HEK293 (cell line): ENCODE measurements at regions not wholly inside any gene's neighbourhood (a gene's known extent, or its start where the extent isn't known, plus 50 kb on each side); places are given as distances from the start of the nearest gene placed in this dataset.

Experiments used
- CTCF ChIA-PET: fragments of 350-600 bp; formaldehyde crosslinking; extraction: SDS; loops from one replicate; lab custom pipeline; 2021; ENCODE audit warnings: antibody characterized with exemption; lab: Yijun Ruan, JAX
- POLR2A ChIA-PET: fragments of 300-600 bp; formaldehyde crosslinking; extraction: SDS; loops from one replicate; lab custom pipeline; 2020; ENCODE audit warnings: antibody characterized with exemption, inconsistent platforms; lab: Yijun Ruan, JAX
- H3K27ac ChIP-seq: fragments of 200-500 bp; sonication (Bioruptor generic); 2 replicates; pipeline ENCODE4 v1.5.1; 2014; ENCODE audit warnings: low read depth, low read length, control low read depth, inconsistent platforms; ENCODE audit errors: extremely low read depth
- H3K36me3 ChIP-seq, 2 experiments: fragments of 200-500 bp in 1 of 2; sonication (Bioruptor generic) in 1 of 2; 1 replicate in 1 of 2; 2 replicates in 1 of 2; pipeline ENCODE4 v1.5.1; 2014 to 2017; ENCODE audit warnings: inconsistent platforms in 2 of 2, low read length in 2 of 2; ENCODE audit not compliant: control insufficient read depth in 2 of 2, insufficient read depth in 1 of 2
- H3K4me1 ChIP-seq: fragments of 200-500 bp; sonication (Bioruptor generic); 2 replicates; pipeline ENCODE4 v1.5.1; 2014; ENCODE audit warnings: mild to moderate bottlenecking, low read length, inconsistent platforms; ENCODE audit not compliant: control insufficient read depth, insufficient read depth
- H3K4me3 ChIP-seq: 2 replicates; pipeline ENCODE4 v1.5.1; 2011; ENCODE audit warnings: low read depth, mild to moderate bottlenecking, control low read depth, low read length, moderate library complexity
- H3K9me3 ChIP-seq: fragments of 200-500 bp; sonication (Bioruptor generic); 2 replicates; pipeline ENCODE4 v1.5.1; 2014; ENCODE audit warnings: low read depth, low read length, inconsistent platforms; ENCODE audit not compliant: control insufficient read depth, insufficient read depth
- GLIS2 ChIP-seq: fragments of 450-650 bp; formaldehyde crosslinking; IDR thresholded peaks from 2 replicates; pipeline ENCODE4 v1.5.1; 2016; ENCODE audit warnings: missing biosample characterization, missing genetic modification characterization
- KLF10 ChIP-seq: fragments of 450-650 bp; IDR thresholded peaks from 2 replicates; pipeline ENCODE4 v1.5.1; 2018; ENCODE audit warnings: missing biosample characterization, mild to moderate bottlenecking, missing genetic modification characterization
- PATZ1 ChIP-seq: fragments of 450-650 bp; formaldehyde crosslinking; IDR thresholded peaks from 2 replicates; pipeline ENCODE4 v1.5.1; 2016; ENCODE audit warnings: missing biosample characterization, missing genetic modification characterization
- PRDM4 ChIP-seq: fragments of 450-650 bp; formaldehyde crosslinking; IDR thresholded peaks from 2 replicates; pipeline ENCODE4 v1.5.1; 2017; ENCODE audit warnings: missing biosample characterization, missing genetic modification characterization
- SCRT2 ChIP-seq: fragments of 450-650 bp; formaldehyde crosslinking; IDR thresholded peaks from 2 replicates; pipeline ENCODE4 v1.5.1; 2016; ENCODE audit warnings: missing biosample characterization, missing genetic modification characterization
- SP2 ChIP-seq: fragments of 450-650 bp; formaldehyde crosslinking; IDR thresholded peaks from 2 replicates; pipeline ENCODE4 v1.5.1; 2016; ENCODE audit warnings: missing biosample characterization, missing genetic modification characterization
- TRIM28 ChIP-seq: IDR thresholded peaks from 2 replicates; pipeline ENCODE4 v1.6.1; 2011; ENCODE audit warnings: low read length, control low read depth, borderline replicate concordance
- YY2 ChIP-seq: fragments of 450-650 bp; formaldehyde crosslinking; IDR thresholded peaks from 2 replicates; pipeline ENCODE4 v1.5.1; 2016; ENCODE audit warnings: missing biosample characterization, missing genetic modification characterization
- ZBTB1 ChIP-seq: fragments of 450-650 bp; formaldehyde crosslinking; IDR thresholded peaks from 2 replicates; pipeline ENCODE4 v1.5.1; 2016; ENCODE audit warnings: missing biosample characterization, missing genetic modification characterization
- ZBTB7A ChIP-seq: fragments of 450-650 bp; formaldehyde crosslinking; IDR thresholded peaks from 2 replicates; pipeline ENCODE4 v1.5.1; 2016; ENCODE audit warnings: low read depth, missing biosample characterization, missing genetic modification characterization
- ZNF19 ChIP-seq: fragments of 450-650 bp; formaldehyde crosslinking; IDR thresholded peaks from 2 replicates; pipeline ENCODE4; 2016; ENCODE audit warnings: missing biosample characterization, missing genetic modification characterization, low read depth
- ZNF221 ChIP-seq: fragments of 450-650 bp; formaldehyde crosslinking; IDR thresholded peaks from 2 replicates; pipeline ENCODE4 v1.5.1; 2017; ENCODE audit warnings: missing biosample characterization, missing genetic modification characterization, borderline replicate concordance
- ZNF223 ChIP-seq: fragments of 450-650 bp; formaldehyde crosslinking; IDR thresholded peaks from 2 replicates; pipeline ENCODE4 v1.5.1; 2016; ENCODE audit warnings: missing biosample characterization, missing genetic modification characterization
- ZNF274 ChIP-seq, 2 experiments: fragments of 200-500 bp in 1 of 2; fragments of 450-650 bp in 1 of 2; sonication (Bioruptor generic) in 1 of 2; formaldehyde crosslinking in 1 of 2; IDR thresholded peaks; 2 replicates each; pipeline versions ENCODE4 v1.5.1 to v1.6.1; 2014 to 2016; ENCODE audit warnings: borderline replicate concordance in 1 of 2, inconsistent platforms in 1 of 2, low read length in 1 of 2, missing biosample characterization in 1 of 2, missing genetic modification characterization in 1 of 2
- ZNF302 ChIP-seq: fragments of 450-650 bp; formaldehyde crosslinking; IDR thresholded peaks from 2 replicates; pipeline ENCODE4 v1.5.1; 2016; ENCODE audit warnings: missing biosample characterization, missing genetic modification characterization, low read depth
- ZNF311 ChIP-seq: fragments of 450-650 bp; formaldehyde crosslinking; IDR thresholded peaks from 2 replicates; pipeline ENCODE4 v1.5.1; 2017; ENCODE audit warnings: missing biosample characterization, missing genetic modification characterization, borderline replicate concordance
- ZNF324 ChIP-seq: fragments of 450-650 bp; formaldehyde crosslinking; IDR thresholded peaks from 2 replicates; pipeline ENCODE4 v1.5.1; 2016; ENCODE audit warnings: missing biosample characterization, missing genetic modification characterization
- ZNF37A ChIP-seq: fragments of 450-650 bp; IDR thresholded peaks from 2 replicates; pipeline ENCODE4 v1.5.1; 2018; ENCODE audit warnings: missing biosample characterization, missing genetic modification characterization
- ZNF404 ChIP-seq: fragments of 450-650 bp; formaldehyde crosslinking; IDR thresholded peaks from 2 replicates; pipeline ENCODE4 v1.5.1; 2017; ENCODE audit warnings: missing biosample characterization, missing genetic modification characterization
- ZNF48 ChIP-seq: fragments of 450-650 bp; formaldehyde crosslinking; IDR thresholded peaks from 2 replicates; pipeline ENCODE4 v1.5.1; 2016; ENCODE audit warnings: missing biosample characterization, missing genetic modification characterization
- ZNF621 ChIP-seq: fragments of 450-650 bp; formaldehyde crosslinking; IDR thresholded peaks from 2 replicates; pipeline ENCODE4 v1.5.1; 2017; ENCODE audit warnings: missing biosample characterization, missing genetic modification characterization
- ZNF658 ChIP-seq: fragments of 450-650 bp; formaldehyde crosslinking; IDR thresholded peaks from 2 replicates; pipeline ENCODE4; 2016; ENCODE audit warnings: missing biosample characterization, missing genetic modification characterization
- ZNF768 ChIP-seq: fragments of 450-650 bp; formaldehyde crosslinking; IDR thresholded peaks from 2 replicates; pipeline ENCODE4 v1.5.1; 2018; ENCODE audit warnings: missing biosample characterization, mild to moderate bottlenecking, missing genetic modification characterization
- ZNF777 ChIP-seq: fragments of 450-650 bp; formaldehyde crosslinking; IDR thresholded peaks from 2 replicates; pipeline ENCODE4 v1.5.1; 2017; ENCODE audit warnings: missing biosample characterization, missing genetic modification characterization, borderline replicate concordance
- ZNF843 ChIP-seq: fragments of 450-650 bp; formaldehyde crosslinking; IDR thresholded peaks from 2 replicates; pipeline ENCODE4 v1.5.1; 2016; ENCODE audit warnings: missing biosample characterization, missing genetic modification characterization
- ZXDB ChIP-seq: fragments of 450-650 bp; formaldehyde crosslinking; IDR thresholded peaks from 2 replicates; pipeline ENCODE4 v1.5.1; 2016; ENCODE audit warnings: missing biosample characterization, missing genetic modification characterization
- TF ChIP-seq, protein P1 (sequence below): fragments of 450-650 bp; formaldehyde crosslinking; IDR thresholded peaks from 2 replicates; pipeline ENCODE4 v1.5.1; 2017; ENCODE audit warnings: missing biosample characterization, missing genetic modification characterization

- H3K27ac ChIP-seq = no peak overlapping the region
- no peaks in the 10 kb centered on the region for H3K9me3 ChIP-seq
- no peaks in the 10 kb centered on the region for H3K4me1 ChIP-seq
- no peaks in the 10 kb centered on the region for H3K36me3 ChIP-seq
- TF ChIP-seq ZNF621 (tag by site-specific recombination) = no peak
- TF ChIP-seq TRIM28 = no peak
- TF ChIP-seq KLF10 = no peak
- TF ChIP-seq ZNF658 = no peak
- no peak for TF ChIP-seq ZNF302 (tag by site-specific recombination)
- TF ChIP-seq ZNF324 (tag by site-specific recombination) = no peak
- no peak for TF ChIP-seq GLIS2 (tag by site-specific recombination)
- TF ChIP-seq ZBTB1 = no peak
- TF ChIP-seq PRDM4 (tag by site-specific recombination) = no peak
- no peak for TF ChIP-seq ZXDB (tag by site-specific recombination)
- TF ChIP-seq ZNF19 = no peak
- TF ChIP-seq ZNF221 (tag by site-specific recombination) = no peak
- no peak for TF ChIP-seq ZNF37A (tag by site-specific recombination)
- no peak for TF ChIP-seq ZNF48 (tag by site-specific recombination)
- TF ChIP-seq YY2 (tag by site-specific recombination) = no peak
- TF ChIP-seq ZBTB7A = no peak
- TF ChIP-seq ZNF768 (tag by site-specific recombination) = no peak
- TF ChIP-seq, all 188 proteins: peak for 0
- ChIA-PET POLR2A (no interaction called here), CTCF (interaction anchor here (0.7 to 5.4 kb wide), 5 partner anchors 25 to 887 kb away, joined by 3 to 51 read pairs (median 4); partner anchors contain the start of gene MYO10)
- no peak overlapping the region for H3K4me3 ChIP-seq
These were observed 60.1 kb upstream of the BASP1 start for GRCh38 chr5:17157294-17157693.

GRCh38 chr5:17157916-17158529 is 59.4 kb upstream of the BASP1 start:
- Histone ChIP-seq H3K4me3 (no peak overlapping the region), H3K36me3 (no peaks in the 10 kb centered on the region), H3K4me1 (no peaks in the 10 kb centered on the region), H3K9me3 (no peaks in the 10 kb centered on the region), H3K27ac (no peak overlapping the region)
- POLR2A ChIA-PET = interaction anchor here (0.8 kb wide), 1 partner anchor 222 kb away, joined by 3 read pairs; the partner anchor contains the start of gene MYO10
- CTCF ChIA-PET = interaction anchor here (1.1 to 5.4 kb wide), 2 partner anchors 26 to 32 kb away, joined by 4 to 51 read pairs; no protein-coding TSS in a partner anchor
- TF ChIP-seq ZNF777 (tag by site-specific recombination) (no peak), ZNF843 (tag by site-specific recombination) (no peak), ZNF311 (tag by site-specific recombination) (no peak)
- TF ChIP-seq, protein P1, sequence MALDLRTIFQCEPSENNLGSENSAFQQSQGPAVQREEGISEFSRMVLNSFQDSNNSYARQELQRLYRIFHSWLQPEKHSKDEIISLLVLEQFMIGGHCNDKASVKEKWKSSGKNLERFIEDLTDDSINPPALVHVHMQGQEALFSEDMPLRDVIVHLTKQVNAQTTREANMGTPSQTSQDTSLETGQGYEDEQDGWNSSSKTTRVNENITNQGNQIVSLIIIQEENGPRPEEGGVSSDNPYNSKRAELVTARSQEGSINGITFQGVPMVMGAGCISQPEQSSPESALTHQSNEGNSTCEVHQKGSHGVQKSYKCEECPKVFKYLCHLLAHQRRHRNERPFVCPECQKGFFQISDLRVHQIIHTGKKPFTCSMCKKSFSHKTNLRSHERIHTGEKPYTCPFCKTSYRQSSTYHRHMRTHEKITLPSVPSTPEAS (tag by site-specific recombination) = no peak

- TF ChIP-seq SCRT2 (tag by site-specific recombination) = no peak
- TF ChIP-seq ZNF223 (tag by site-specific recombination) = no peak
- no peak for TF ChIP-seq SP2 (tag by site-specific recombination)
- no peak for TF ChIP-seq PATZ1
- TF ChIP-seq ZNF404 (tag by site-specific recombination) = no peak
- no peak for TF ChIP-seq ZNF274 (IDR thresholded peaks at IDR 0.05; ENCODE audit: low read length)
- no peak for TF ChIP-seq ZNF274 (tag by site-specific recombination; IDR thresholded peaks at IDR 0.05; ENCODE audit: borderline replicate concordance)
- Histone ChIP-seq H3K9me3 (no peaks in the 10 kb centered on the region), H3K4me3 (no peak overlapping the region), H3K4me1 (no peaks in the 10 kb centered on the region), H3K27ac (no peak overlapping the region), H3K36me3 (no peaks in the 10 kb centered on the region)
- ChIA-PET CTCF (interaction anchor here (2.2 kb wide), 1 partner anchor 28 kb away, joined by 8 read pairs; no protein-coding TSS in a partner anchor), POLR2A (interaction anchor here (1.5 kb wide), 1 partner anchor 10 kb away, joined by 3 read pairs; no protein-coding TSS in a partner anchor)
These were observed 56.7 kb upstream of the BASP1 start for GRCh38 chr5:17160756-17161040.
